Stimulated activated CD8-positive, alpha-beta memory T cell treated with anti-CD3 and anti-CD28 coated beads, Interleukin-4, amount 100 ng/mL, for 4 hours (primary cell): ENCODE measurements at regions not wholly inside any gene's neighbourhood (a gene's known extent, or its start where the extent isn't known, plus 50 kb on each side); places are given as distances from the start of the nearest gene placed in this dataset.

ENCODE experiments used
- DNase-seq, 2 donors: peaks; one replicate each; pipeline ENCODE4 v3.0.0-alpha.2; 2020; ENCODE audit warnings: low read depth in 2 of 2, low spot score in 1 of 2

GRCh38 chr4:36786519-36786918 is 458.0 kb upstream of the NWD2 start:
- no peak for DNase-seq

- DNase-seq, result no peak
Measured at GRCh38 chr4:36794716-36795115, 449.8 kb upstream of the NWD2 start.

GRCh38 chr4:36812149-36812548 is 432.4 kb upstream of the NWD2 start:
- DNase-seq, result no peak

- DNase-seq, result no peak
Measured at GRCh38 chr4:36815536-36815935, 429.0 kb upstream of the NWD2 start.

GRCh38 chr4:36823199-36823967 is 421.2 kb upstream of the NWD2 start:
- DNase-seq, result no peak

- DNase-seq, result no peak
Measured at GRCh38 chr4:36824682-36825081, 419.9 kb upstream of the NWD2 start.

- DNase-seq, result no peak
Measured at GRCh38 chr4:36835246-36835645, 409.3 kb upstream of the NWD2 start.

- DNase-seq, result no peak
Measured at GRCh38 chr4:36841583-36842326, 402.8 kb upstream of the NWD2 start.

- DNase-seq, result no peak
Measured at GRCh38 chr4:36844448-36844847, 400.1 kb upstream of the NWD2 start.

GRCh38 chr4:36852856-36853255 is 391.7 kb upstream of the NWD2 start:
- no peak for DNase-seq

GRCh38 chr4:36854554-36854953 is 390.0 kb upstream of the NWD2 start:
- DNase-seq, result no peak

GRCh38 chr4:36863601-36864000 is 380.9 kb upstream of the NWD2 start:
- DNase-seq, result no peak

GRCh38 chr4:36870121-36870520 is 374.4 kb upstream of the NWD2 start:
- DNase-seq, result no peak

- no peak for DNase-seq
Measured at GRCh38 chr4:36872679-36873078, 371.9 kb upstream of the NWD2 start.

GRCh38 chr4:36884151-36884550 is 360.4 kb upstream of the NWD2 start:
- DNase-seq, result no peak

GRCh38 chr4:36891971-36892370 is 352.6 kb upstream of the NWD2 start:
- DNase-seq, result no peak

- no peak for DNase-seq
Measured at GRCh38 chr4:36900446-36900987, 344.0 kb upstream of the NWD2 start.

GRCh38 chr4:36904823-36905222 is 339.7 kb upstream of the NWD2 start:
- no peak for DNase-seq

GRCh38 chr4:36914106-36914505 is 330.4 kb upstream of the NWD2 start:
- no peak for DNase-seq

- DNase-seq, result no peak
Measured at GRCh38 chr4:36915717-36916116, 328.8 kb upstream of the NWD2 start.

GRCh38 chr4:36917413-36917812 is 327.1 kb upstream of the NWD2 start:
- no peak for DNase-seq

GRCh38 chr4:36919721-36920120 is 324.8 kb upstream of the NWD2 start:
- DNase-seq, result no peak
